Mammary epithelial cell (primary cell): ENCODE measurements at regions not wholly inside any gene's neighbourhood (a gene's known extent, or its start where the extent isn't known, plus 50 kb on each side); places are given as distances from the start of the nearest gene placed in this dataset.

Experiments
- EZH2 ChIP-seq: IDR thresholded peaks from 2 replicates; pipeline ENCODE4 v1.6.1; 2012; ENCODE audit warnings: low read length, inconsistent platforms, borderline replicate concordance
- TF ChIP-seq, protein P1 (sequence below), 2 donors: IDR thresholded peaks in 1 of 2; conservative IDR thresholded peaks in 1 of 2; 2 replicates each; pipeline ENCODE4 v1.5.1; 2011 to 2012; ENCODE audit warnings: inconsistent platforms in 2 of 2, low read length in 2 of 2, mild to moderate bottlenecking in 2 of 2, control low read depth in 1 of 2, low read depth in 1 of 2; ENCODE audit not compliant: insufficient read depth in 1 of 2; ENCODE audit errors: extremely low read depth in 1 of 2

DNA sequence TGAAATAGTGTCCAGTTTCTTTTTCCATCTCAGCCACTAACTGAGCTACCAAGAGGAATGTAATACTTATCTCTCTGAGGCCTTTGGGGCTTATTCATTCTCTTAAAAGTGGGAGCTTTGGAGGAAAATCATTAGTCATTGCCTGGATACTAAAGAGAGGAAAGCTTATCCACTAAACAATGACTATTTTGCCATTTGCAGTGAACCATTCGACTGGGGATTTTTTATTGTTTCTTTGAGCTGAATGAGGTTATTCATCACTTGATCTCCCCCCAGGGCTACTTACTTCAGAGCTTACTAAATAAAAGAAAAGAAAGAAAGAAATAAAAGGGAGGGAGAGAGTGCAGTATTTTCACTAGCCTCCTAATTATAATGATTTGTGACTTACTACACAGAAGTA lies 1329.5 kb upstream of the TENM3 start:
- TF ChIP-seq, protein P1, sequence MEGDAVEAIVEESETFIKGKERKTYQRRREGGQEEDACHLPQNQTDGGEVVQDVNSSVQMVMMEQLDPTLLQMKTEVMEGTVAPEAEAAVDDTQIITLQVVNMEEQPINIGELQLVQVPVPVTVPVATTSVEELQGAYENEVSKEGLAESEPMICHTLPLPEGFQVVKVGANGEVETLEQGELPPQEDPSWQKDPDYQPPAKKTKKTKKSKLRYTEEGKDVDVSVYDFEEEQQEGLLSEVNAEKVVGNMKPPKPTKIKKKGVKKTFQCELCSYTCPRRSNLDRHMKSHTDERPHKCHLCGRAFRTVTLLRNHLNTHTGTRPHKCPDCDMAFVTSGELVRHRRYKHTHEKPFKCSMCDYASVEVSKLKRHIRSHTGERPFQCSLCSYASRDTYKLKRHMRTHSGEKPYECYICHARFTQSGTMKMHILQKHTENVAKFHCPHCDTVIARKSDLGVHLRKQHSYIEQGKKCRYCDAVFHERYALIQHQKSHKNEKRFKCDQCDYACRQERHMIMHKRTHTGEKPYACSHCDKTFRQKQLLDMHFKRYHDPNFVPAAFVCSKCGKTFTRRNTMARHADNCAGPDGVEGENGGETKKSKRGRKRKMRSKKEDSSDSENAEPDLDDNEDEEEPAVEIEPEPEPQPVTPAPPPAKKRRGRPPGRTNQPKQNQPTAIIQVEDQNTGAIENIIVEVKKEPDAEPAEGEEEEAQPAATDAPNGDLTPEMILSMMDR (conservative IDR thresholded peaks at IDR 0.05 in 1 of 2, IDR thresholded peaks at IDR 0.05 in 1 of 2; ENCODE audit: extremely low read depth in 1 of 2, insufficient read depth in 1 of 2, low read depth in 1 of 2, low read length in 2 of 2): no peak
- TF ChIP-seq EZH2: no peak
